ENCODE measurements at regions not wholly inside any gene's neighbourhood (a gene's known extent, or its start where the extent isn't known, plus 50 kb on each side); places are given as distances from the start of the nearest gene placed in this dataset.

DNA sequence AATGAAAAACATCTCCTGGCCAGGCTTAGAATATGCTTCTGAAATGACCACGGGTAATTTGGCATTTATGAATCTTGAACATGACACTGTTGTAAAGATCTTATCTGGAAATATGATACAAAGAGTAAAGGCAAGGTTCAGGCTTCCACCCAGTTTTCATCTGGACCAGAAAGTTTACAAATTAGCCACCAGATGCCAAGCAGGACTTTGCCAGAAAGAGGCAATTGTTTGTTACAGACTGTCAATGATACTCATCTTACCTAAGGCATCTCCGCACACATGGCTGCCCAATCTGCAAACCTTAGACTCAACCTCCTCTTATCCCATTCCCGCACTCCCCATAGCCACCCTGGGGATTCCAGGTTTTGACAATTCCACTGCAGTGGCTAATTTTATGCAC, 795.3 kb downstream of the TYW1 start:
- Histone ChIP-seq H3K4me3 (no peak overlapping the region), H3K4me1 (no peaks in the 10 kb centered on the region), H3K36me3 (no peaks in the 10 kb centered on the region), H3K27me3 (peaks cover 0 to 28% (median 0%) of the 10 kb centered on the region in 9 donors), H3K27ac (no peak overlapping the region), H3K9me3 (no peaks in the 10 kb centered on the region)
- 84 to 96% (median 88%) methylated on average over 3 of the region's 3 CpGs for WGBS, 4 donors
- intact Hi-C loops (cut with DNase I) = no loop called here
- DNase-seq (no peak), ATAC-seq (no peak)
- TF ChIP-seq POLR2A (IDR thresholded peaks at IDR 0.05) (no peak), CTCF (IDR thresholded peaks at IDR 0.05) (no peak)

GRCh38 chr7:67794544-67794943, 797.9 kb downstream of the TYW1 start:
- no peak for TF ChIP-seq POLR2A (IDR thresholded peaks at IDR 0.05)
- no peak for TF ChIP-seq CTCF (IDR thresholded peaks at IDR 0.05)
- no peaks in the 10 kb centered on the region for H3K4me1 ChIP-seq
- ATAC-seq = no peak
- intact Hi-C loops (cut with DNase I) = no loop called here
- no peaks in the 10 kb centered on the region for H3K36me3 ChIP-seq
- H3K27me3 ChIP-seq = peaks cover 0 to 12% (median 0%) of the 10 kb centered on the region in 9 donors
- no peak for DNase-seq
- WGBS, 4 donors = 86 to 90% (median 88%) methylated on average over 2 of the region's 2 CpGs
- peaks cover 0 to 5% (median 0%) of the 10 kb centered on the region in 12 donors for H3K9me3 ChIP-seq
- H3K27ac ChIP-seq = no peak overlapping the region
- no peak overlapping the region for H3K4me3 ChIP-seq

GRCh38 chr7:67803789-67804188, 807.2 kb downstream of the TYW1 start:
- Histone ChIP-seq H3K9me3 (no peaks in the 10 kb centered on the region), H3K27ac (no peak overlapping the region), H3K27me3 (peaks cover 0 to 33% (median 0%) of the 10 kb centered on the region in 9 donors), H3K4me3 (no peak overlapping the region), H3K36me3 (no peaks in the 10 kb centered on the region), H3K4me1 (no peaks in the 10 kb centered on the region)
- intact Hi-C loops (cut with DNase I) = no loop called here
- DNase-seq (no peak), ATAC-seq (no peak)
- 82 to 85% (median 84%) methylated on average over 5 to 8 of the region's 8 CpGs for WGBS, 4 donors
- no peak for TF ChIP-seq POLR2A (IDR thresholded peaks at IDR 0.05)
- TF ChIP-seq CTCF (IDR thresholded peaks at IDR 0.05) = no peak

GRCh38 chr7:67805921-67806471, 809.4 kb downstream of the TYW1 start:
- Histone ChIP-seq H3K9me3 (no peaks in the 10 kb centered on the region), H3K27me3 (peaks cover 0 to 33% (median 0%) of the 10 kb centered on the region in 9 donors), H3K4me1 (no peaks in the 10 kb centered on the region), H3K27ac (no peak overlapping the region), H3K36me3 (no peaks in the 10 kb centered on the region), H3K4me3 (no peak overlapping the region)
- no peak for ATAC-seq
- WGBS, 4 donors = 76 to 82% (median 82%) methylated on average over 6 of the region's 6 CpGs
- DNase-seq = no peak
- intact Hi-C loops (cut with DNase I) = no loop called here
- TF ChIP-seq POLR2A (IDR thresholded peaks at IDR 0.05) (no peak), CTCF (IDR thresholded peaks at IDR 0.05) (no peak)
